HEK293 (cell line): ENCODE measurements at regions not wholly inside any gene's neighbourhood (a gene's known extent, or its start where the extent isn't known, plus 50 kb on each side); places are given as distances from the start of the nearest gene placed in this dataset.

Experiments
- BCL11A ChIP-seq: fragments of 450-650 bp; formaldehyde crosslinking; IDR thresholded peaks from 2 replicates; pipeline ENCODE4 v1.5.1; 2016; ENCODE audit warnings: low read depth, missing biosample characterization, missing genetic modification characterization
- CTCF ChIP-seq: fragments of 450-650 bp; formaldehyde crosslinking; IDR thresholded peaks from 2 replicates; pipeline ENCODE4 v1.5.1; 2016; ENCODE audit warnings: missing biosample characterization, missing genetic modification characterization
- KLF10 ChIP-seq: fragments of 450-650 bp; IDR thresholded peaks from 2 replicates; pipeline ENCODE4 v1.5.1; 2018; ENCODE audit warnings: missing biosample characterization, mild to moderate bottlenecking, missing genetic modification characterization
- REST ChIP-seq: fragments of 450-650 bp; formaldehyde crosslinking; IDR thresholded peaks from 2 replicates; pipeline ENCODE4 v1.5.1; 2016; ENCODE audit warnings: missing biosample characterization, missing genetic modification characterization
- ZBTB21 ChIP-seq: fragments of 450-650 bp; formaldehyde crosslinking; IDR thresholded peaks from 2 replicates; pipeline ENCODE4 v1.5.1; 2017; ENCODE audit warnings: missing biosample characterization, missing genetic modification characterization
- ZNF274 ChIP-seq, 2 experiments: fragments of 200-500 bp in 1 of 2; fragments of 450-650 bp in 1 of 2; sonication (Bioruptor generic) in 1 of 2; formaldehyde crosslinking in 1 of 2; IDR thresholded peaks; 2 replicates each; pipeline versions ENCODE4 v1.5.1 to v1.6.1; 2014 to 2016; ENCODE audit warnings: borderline replicate concordance in 1 of 2, inconsistent platforms in 1 of 2, low read length in 1 of 2, missing biosample characterization in 1 of 2, missing genetic modification characterization in 1 of 2
- ZNF302 ChIP-seq: fragments of 450-650 bp; formaldehyde crosslinking; IDR thresholded peaks from 2 replicates; pipeline ENCODE4 v1.5.1; 2016; ENCODE audit warnings: missing biosample characterization, missing genetic modification characterization, low read depth
- ZNF580 ChIP-seq: fragments of 450-650 bp; formaldehyde crosslinking; IDR thresholded peaks from 2 replicates; pipeline ENCODE4 v1.5.1; 2016; ENCODE audit warnings: missing biosample characterization, missing genetic modification characterization
- ZNF768 ChIP-seq: fragments of 450-650 bp; formaldehyde crosslinking; IDR thresholded peaks from 2 replicates; pipeline ENCODE4 v1.5.1; 2018; ENCODE audit warnings: missing biosample characterization, mild to moderate bottlenecking, missing genetic modification characterization

- TF ChIP-seq CTCF = 0 out of 2 replicates have a peak, but pooled peaks have one; percentile 20
- no peak for TF ChIP-seq ZNF768 (tag by site-specific recombination)
- no peak for TF ChIP-seq ZNF580 (tag by site-specific recombination)
- no peak for TF ChIP-seq ZBTB21 (tag by site-specific recombination)
- no peak for TF ChIP-seq ZNF302 (tag by site-specific recombination)
- no peak for TF ChIP-seq KLF10 (tag by site-specific recombination)
- TF ChIP-seq REST (tag by site-specific recombination) = no peak
- TF ChIP-seq ZNF274 (IDR thresholded peaks at IDR 0.05; ENCODE audit: low read length) = no peak
- TF ChIP-seq ZNF274 (tag by site-specific recombination; IDR thresholded peaks at IDR 0.05; ENCODE audit: borderline replicate concordance) = no peak
- no peak for TF ChIP-seq BCL11A (tag by site-specific recombination)
Measured at GRCh38 chr14:34098045-34098984, 147.4 kb upstream of the EGLN3 start.
